ENCODE measurements at regions not wholly inside any gene's neighbourhood (a gene's known extent, or its start where the extent isn't known, plus 50 kb on each side); places are given as distances from the start of the nearest gene placed in this dataset.

DNA sequence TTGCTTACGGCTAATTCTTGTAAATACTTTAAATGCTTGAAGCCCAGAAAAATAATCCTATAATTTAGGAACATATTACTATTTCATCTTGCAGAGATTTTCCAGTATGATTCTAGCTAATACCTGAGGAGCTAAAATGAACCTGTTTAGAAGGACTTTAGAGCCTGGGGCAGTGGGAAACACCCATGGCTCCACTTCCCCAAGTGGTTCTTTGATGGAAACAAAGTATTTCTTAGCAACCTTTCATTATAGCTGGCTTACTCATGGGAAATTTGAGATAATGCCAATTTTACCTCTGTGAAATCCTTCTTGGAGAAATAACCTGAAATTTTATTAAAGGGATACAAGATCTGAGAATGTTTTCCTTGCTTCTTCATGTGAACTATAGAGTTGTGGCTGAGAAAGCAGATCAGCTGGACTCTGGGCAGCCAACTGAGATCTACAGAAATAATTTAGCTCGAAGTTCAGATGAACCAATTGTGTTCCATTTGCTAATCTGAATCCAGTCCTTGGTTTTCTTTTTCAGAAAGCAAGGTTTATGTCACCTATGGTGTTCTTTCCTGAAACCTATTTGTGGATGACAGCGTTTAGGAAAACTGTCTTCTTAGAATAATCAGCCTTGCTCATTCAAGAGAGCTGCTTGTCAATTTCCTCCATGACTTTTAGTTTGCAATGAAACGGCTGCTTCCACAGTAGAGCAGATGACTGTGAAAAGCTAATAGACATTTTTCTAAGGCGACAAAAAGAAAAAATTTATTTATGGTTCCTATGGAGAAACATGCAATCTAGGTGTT lies 141.8 kb upstream of the CPM start:
- TF ChIP-seq, protein P1, sequence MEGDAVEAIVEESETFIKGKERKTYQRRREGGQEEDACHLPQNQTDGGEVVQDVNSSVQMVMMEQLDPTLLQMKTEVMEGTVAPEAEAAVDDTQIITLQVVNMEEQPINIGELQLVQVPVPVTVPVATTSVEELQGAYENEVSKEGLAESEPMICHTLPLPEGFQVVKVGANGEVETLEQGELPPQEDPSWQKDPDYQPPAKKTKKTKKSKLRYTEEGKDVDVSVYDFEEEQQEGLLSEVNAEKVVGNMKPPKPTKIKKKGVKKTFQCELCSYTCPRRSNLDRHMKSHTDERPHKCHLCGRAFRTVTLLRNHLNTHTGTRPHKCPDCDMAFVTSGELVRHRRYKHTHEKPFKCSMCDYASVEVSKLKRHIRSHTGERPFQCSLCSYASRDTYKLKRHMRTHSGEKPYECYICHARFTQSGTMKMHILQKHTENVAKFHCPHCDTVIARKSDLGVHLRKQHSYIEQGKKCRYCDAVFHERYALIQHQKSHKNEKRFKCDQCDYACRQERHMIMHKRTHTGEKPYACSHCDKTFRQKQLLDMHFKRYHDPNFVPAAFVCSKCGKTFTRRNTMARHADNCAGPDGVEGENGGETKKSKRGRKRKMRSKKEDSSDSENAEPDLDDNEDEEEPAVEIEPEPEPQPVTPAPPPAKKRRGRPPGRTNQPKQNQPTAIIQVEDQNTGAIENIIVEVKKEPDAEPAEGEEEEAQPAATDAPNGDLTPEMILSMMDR (IDR thresholded peaks at IDR 0.05) = no peak
- no peak for TF ChIP-seq EP300 (IDR thresholded peaks at IDR 0.05)
